HUES64 (cell line): ENCODE measurements at regions not wholly inside any gene's neighbourhood (a gene's known extent, or its start where the extent isn't known, plus 50 kb on each side); places are given as distances from the start of the nearest gene placed in this dataset.

Source experiments
- H3K27ac ChIP-seq: 2 replicates; pipeline ENCODE4 v1.7.0; 2013; ENCODE audit warnings: low read depth, low read length, inconsistent platforms
- H3K27me3 ChIP-seq: 2 replicates; pipeline ENCODE4 v1.6.1; 2013; ENCODE audit warnings: mild to moderate bottlenecking, low read length; ENCODE audit not compliant: insufficient read depth
- H3K36me3 ChIP-seq: 2 replicates; pipeline ENCODE4 v1.6.1; 2013; ENCODE audit warnings: mild to moderate bottlenecking, low read length; ENCODE audit not compliant: insufficient read depth
- H3K4me1 ChIP-seq: 2 replicates; pipeline ENCODE4 v1.6.1; 2013; ENCODE audit warnings: mild to moderate bottlenecking, low read length, moderate library complexity; ENCODE audit not compliant: insufficient read depth
- H3K4me3 ChIP-seq: 2 replicates; pipeline ENCODE4 v1.5.1; 2013; ENCODE audit warnings: mild to moderate bottlenecking, low read length, moderate library complexity
- H3K9ac ChIP-seq: 2 replicates; pipeline ENCODE4 v1.6.1; 2013; ENCODE audit warnings: mild to moderate bottlenecking, low read depth, low read length
- H3K9me3 ChIP-seq: 2 replicates; pipeline ENCODE4 v1.6.1; 2013; ENCODE audit warnings: low read depth, low read length; ENCODE audit not compliant: insufficient read depth
- WGBS: fragments of 150-250, 120-280 bp; methylation state at CpG from one replicate; pipeline ENCODE4 v1.1.7; 2013; ENCODE audit warnings: missing lambda C conversion rate; 5-methylcytosine and 5-hydroxymethylcytosine counted together

DNA sequence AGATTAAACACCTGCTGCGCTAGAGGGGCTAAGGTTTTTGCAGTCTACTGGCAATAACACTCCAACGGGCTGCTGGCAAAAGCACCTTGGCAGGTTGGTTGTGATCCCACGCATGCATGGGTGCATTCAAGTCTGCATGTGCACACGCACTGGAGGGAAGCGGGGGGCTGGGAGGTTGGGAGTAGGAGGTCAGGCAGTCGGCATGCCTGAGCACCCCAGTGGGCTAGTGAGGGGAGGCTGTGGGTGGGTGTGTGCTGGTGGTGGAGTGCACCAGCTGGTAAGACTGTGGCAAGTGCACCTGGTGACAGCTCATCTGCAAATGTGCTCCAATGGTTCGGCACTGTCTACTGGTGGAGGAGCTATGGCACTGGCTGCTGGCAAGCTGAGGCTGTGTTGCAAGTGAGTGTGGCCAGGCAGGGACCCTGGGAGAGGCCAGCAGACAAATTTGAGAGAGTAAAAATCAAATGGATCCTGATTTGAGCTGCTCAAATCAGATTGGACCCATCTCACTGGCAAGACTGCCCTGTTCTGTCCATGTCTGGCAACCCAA, 460.6 kb upstream of the DSEL start:
- WGBS: 89% methylated on average over 7 of the region's 7 CpGs
- no peaks in the 10 kb centered on the region for H3K36me3 ChIP-seq
- H3K27ac ChIP-seq: no peak overlapping the region
- H3K9me3 ChIP-seq: no peaks in the 10 kb centered on the region
- H3K9ac ChIP-seq: no peak overlapping the region
- H3K4me3 ChIP-seq: no peak overlapping the region
- H3K4me1 ChIP-seq: no peaks in the 10 kb centered on the region
- H3K27me3 ChIP-seq: no peaks in the 10 kb centered on the region

DNA sequence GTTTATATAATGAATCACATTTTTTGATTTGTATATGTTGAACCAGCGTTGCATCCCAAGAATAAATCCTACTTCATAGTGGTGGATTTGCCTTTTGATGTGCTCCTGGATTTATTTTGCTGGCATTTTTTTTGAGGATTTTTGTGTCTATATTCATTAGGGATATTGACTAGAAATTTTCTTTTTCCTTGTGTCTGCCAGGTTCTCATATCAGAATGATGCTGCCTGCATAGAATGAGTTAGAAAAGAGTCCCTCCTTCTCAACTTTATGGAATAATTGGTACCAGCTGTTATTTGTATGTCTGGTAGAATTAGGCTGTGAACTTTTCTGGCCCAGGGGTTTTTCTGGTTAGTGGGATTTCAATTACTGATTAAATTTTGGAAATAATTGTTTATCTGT, 457.4 kb upstream of the DSEL start:
- Histone ChIP-seq H3K9me3 (no peaks in the 10 kb centered on the region), H3K36me3 (no peaks in the 10 kb centered on the region), H3K4me1 (no peaks in the 10 kb centered on the region), H3K27ac (no peak overlapping the region), H3K9ac (no peak overlapping the region), H3K27me3 (no peaks in the 10 kb centered on the region), H3K4me3 (no peak overlapping the region)
- no CpG with 5 or more reads among the region's 1 CpG for WGBS

DNA sequence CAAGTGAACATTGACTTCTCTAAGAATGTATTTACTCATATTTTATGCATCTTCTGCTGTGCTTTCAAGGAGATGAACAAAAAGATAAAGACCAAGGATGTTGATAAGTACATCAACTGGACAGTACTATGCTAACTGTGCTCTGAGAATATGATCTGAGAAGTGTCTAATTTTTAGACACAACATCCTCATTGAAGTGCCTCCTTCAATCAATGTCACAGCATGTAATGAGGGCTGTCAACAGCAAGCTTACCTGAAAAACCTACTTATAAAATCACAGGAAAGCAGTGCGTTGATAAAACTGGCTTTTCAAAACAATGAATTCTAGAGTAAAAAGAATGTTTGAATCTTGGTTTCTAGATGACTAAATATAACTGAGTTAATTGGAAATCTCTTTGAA, 452.9 kb upstream of the DSEL start:
- Histone ChIP-seq H3K4me3 (no peak overlapping the region), H3K9ac (no peak overlapping the region), H3K27ac (no peak overlapping the region), H3K27me3 (no peaks in the 10 kb centered on the region), H3K36me3 (no peaks in the 10 kb centered on the region), H3K9me3 (no peaks in the 10 kb centered on the region), H3K4me1 (no peaks in the 10 kb centered on the region)
- WGBS: 100% methylated on average over 1 of the region's 1 CpG

DNA sequence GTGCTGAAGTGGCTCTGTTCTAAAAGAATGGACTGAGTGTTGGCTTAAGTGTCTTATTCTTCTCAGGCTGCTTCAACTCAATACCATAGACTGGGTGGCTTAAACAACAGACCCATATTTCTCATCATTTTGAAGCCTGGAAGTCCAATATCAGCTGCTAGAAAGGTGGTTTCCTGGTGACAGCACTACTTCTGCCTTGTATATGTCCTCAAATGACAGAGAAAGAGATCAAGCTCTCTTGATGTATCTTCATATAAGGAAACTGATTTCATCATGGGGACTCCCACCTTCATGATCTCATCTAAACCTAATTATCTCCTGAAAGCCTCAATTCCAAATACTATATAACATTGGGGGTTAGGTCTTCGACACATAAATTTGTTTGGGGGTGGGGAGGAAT, 449.7 kb upstream of the DSEL start:
- Histone ChIP-seq H3K27ac (no peak overlapping the region), H3K9ac (no peak overlapping the region), H3K4me1 (no peaks in the 10 kb centered on the region), H3K4me3 (no peak overlapping the region), H3K9me3 (no peaks in the 10 kb centered on the region), H3K27me3 (no peaks in the 10 kb centered on the region), H3K36me3 (no peaks in the 10 kb centered on the region)
- no CpG with 5 or more reads among the region's 1 CpG for WGBS

DNA sequence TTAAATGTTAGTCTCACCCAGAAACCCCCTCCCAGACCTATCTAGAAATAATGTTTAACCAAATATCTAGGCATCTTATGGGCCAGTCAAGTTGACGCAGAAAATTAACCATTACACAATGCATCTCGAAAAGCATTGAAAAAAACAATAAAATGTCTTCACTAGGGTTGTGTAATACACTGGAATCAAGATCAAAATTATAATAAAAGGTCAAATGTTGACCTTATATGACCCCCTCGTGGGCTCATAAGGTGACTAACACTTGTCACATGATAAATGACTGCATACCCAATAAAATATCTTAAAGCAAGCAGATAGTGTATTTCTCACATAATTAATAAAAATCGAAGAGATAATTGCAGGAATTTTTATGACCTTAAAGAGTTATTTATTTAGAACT, 447.9 kb upstream of the DSEL start:
- H3K36me3 ChIP-seq: no peaks in the 10 kb centered on the region
- no peak overlapping the region for H3K9ac ChIP-seq
- H3K4me3 ChIP-seq: no peak overlapping the region
- no peaks in the 10 kb centered on the region for H3K9me3 ChIP-seq
- H3K4me1 ChIP-seq: no peaks in the 10 kb centered on the region
- 100% methylated on average over 3 of the region's 4 CpGs for WGBS
- no peaks in the 10 kb centered on the region for H3K27me3 ChIP-seq
- no peak overlapping the region for H3K27ac ChIP-seq

DNA sequence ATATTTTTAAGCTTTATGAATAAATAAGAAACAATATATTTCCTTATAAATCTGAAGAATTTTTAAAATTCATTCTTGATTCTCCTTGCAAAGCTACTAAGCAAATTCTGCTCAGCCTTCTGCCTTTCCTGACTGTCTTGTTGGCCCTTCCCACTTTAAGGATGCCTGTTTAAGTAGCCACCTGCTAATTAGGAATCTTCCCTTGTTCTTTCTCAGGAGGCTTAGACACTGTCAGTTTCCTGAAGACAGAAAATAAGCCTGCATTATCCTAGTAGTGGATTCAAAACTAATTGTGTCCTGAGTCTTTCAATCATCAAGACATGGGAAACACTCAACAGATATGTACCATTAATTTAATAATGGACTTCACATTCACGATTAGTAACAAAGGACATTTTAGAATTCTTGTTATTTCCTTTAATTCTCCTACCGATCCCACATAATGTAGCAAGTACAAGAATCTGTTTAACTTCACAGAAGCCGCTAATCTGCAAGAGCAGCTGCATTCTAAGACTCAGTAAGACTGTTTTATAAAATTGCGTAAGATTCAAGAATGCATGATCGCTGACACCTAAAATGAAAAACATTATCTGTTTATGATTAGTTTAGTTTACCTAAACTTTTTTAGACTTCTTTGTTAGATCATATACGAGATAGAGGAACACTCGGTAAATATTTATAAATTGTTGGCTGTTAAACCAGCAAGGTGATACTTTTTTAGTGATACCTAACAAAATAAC, 445.4 kb upstream of the DSEL start:
- H3K36me3 ChIP-seq: no peaks in the 10 kb centered on the region
- no peak overlapping the region for H3K4me3 ChIP-seq
- H3K9me3 ChIP-seq: no peaks in the 10 kb centered on the region
- WGBS: 94% methylated on average over 6 of the region's 7 CpGs
- H3K4me1 ChIP-seq: peaks cover 9% of the 10 kb centered on the region
- H3K9ac ChIP-seq: no peak overlapping the region
- no peak overlapping the region for H3K27ac ChIP-seq
- no peaks in the 10 kb centered on the region for H3K27me3 ChIP-seq

DNA sequence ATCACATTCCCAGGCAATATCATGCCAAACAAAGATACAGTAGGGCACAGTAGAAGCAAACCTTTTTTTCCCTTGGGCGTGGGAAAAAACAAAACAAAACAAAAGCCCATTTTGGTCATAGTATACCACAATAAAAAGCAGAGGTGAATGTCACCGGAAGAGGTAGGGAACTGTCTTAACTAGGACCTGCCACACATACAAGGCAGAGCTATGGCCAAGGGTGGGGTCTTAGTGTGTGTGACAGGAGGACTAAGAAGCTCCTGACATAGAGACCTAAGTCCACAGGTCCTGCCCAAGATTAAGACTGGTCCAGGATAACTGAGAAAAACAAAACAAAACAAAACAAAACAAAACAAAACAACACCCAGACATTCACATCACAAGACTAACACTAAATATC, 441.2 kb upstream of the DSEL start:
- WGBS: 92% methylated on average over 2 of the region's 2 CpGs
- no peak overlapping the region for H3K9ac ChIP-seq
- H3K4me3 ChIP-seq: no peak overlapping the region
- H3K27me3 ChIP-seq: 0 out of 2 replicates have a peak, but pooled peaks cover 4% of the 10 kb centered on the region
- no peak overlapping the region for H3K27ac ChIP-seq
- peaks cover 21% of the 10 kb centered on the region for H3K4me1 ChIP-seq
- H3K36me3 ChIP-seq: no peaks in the 10 kb centered on the region
- H3K9me3 ChIP-seq: no peaks in the 10 kb centered on the region

DNA sequence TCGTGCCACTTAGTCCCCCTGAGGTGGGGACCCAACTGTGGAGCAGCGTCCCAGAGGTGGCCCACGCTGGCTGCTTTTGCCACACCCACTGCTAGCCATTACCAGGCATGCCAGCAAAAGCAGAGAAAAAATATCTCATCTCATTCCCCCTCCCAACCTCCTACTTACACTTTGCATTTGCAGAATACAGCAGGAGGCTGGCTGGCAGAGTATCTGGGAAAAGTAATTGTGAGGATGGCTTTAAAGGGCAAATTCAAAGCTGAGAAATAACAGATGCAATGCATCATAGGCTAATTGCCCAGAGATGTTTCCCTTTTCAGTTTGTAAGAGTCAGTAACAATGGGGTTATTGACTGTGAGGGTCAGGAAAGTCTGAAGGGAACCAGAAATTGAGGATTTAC, 438.1 kb upstream of the DSEL start:
- Histone ChIP-seq H3K27ac (no peak overlapping the region), H3K9ac (no peak overlapping the region), H3K36me3 (no peaks in the 10 kb centered on the region), H3K27me3 (0 out of 2 replicates have a peak, but pooled peaks cover 4% of the 10 kb centered on the region), H3K4me1 (peaks cover 21% of the 10 kb centered on the region), H3K9me3 (no peaks in the 10 kb centered on the region), H3K4me3 (no peak overlapping the region)
- WGBS: 45% methylated on average over 3 of the region's 3 CpGs

DNA sequence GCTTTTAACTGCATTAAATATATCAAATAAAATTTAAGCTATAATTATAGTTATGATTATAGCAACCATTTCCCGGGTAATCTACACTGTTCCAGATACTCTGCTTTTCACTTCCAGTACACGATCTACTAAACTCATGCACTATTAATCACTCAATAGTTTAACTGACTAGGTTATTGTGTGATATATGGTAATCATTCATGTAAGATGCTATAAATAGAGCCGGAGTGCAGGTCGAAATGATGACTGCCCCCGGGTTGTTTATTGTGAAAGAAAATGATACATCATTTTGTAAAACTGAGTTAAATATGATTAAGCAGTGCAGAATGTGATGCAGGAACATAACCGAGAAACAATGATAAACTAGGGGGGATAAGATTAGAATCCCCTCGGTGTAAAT, 434.6 kb upstream of the DSEL start:
- Histone ChIP-seq H3K4me3 (no peak overlapping the region), H3K9me3 (no peaks in the 10 kb centered on the region), H3K4me1 (peaks cover 8% of the 10 kb centered on the region), H3K36me3 (no peaks in the 10 kb centered on the region), H3K27me3 (no peaks in the 10 kb centered on the region), H3K9ac (no peak overlapping the region), H3K27ac (no peak overlapping the region)
- 97% methylated on average over 5 of the region's 7 CpGs for WGBS

DNA sequence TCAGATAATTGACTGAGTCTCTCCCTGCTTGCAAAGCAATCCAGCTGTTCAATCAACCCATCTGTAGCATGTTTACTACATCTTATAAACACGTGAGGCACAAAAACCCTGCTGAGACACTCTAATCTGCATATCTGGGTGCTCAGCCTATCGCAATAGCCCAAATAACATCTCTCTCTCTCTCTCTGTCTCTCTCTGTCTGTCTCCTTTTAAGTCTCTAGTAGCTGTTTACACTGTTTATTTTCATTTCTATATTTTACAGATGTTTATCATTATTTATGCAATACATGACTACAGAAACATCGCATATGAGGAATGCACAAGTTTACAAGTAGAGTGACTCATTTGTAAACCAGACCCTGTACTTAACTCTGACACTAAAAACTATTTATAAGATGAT, 422.1 kb upstream of the DSEL start:
- no peaks in the 10 kb centered on the region for H3K4me1 ChIP-seq
- H3K9ac ChIP-seq: no peak overlapping the region
- H3K27ac ChIP-seq: no peak overlapping the region
- no peaks in the 10 kb centered on the region for H3K36me3 ChIP-seq
- no peak overlapping the region for H3K4me3 ChIP-seq
- no peaks in the 10 kb centered on the region for H3K9me3 ChIP-seq
- WGBS: 91% methylated on average over 2 of the region's 3 CpGs
- no peaks in the 10 kb centered on the region for H3K27me3 ChIP-seq

DNA sequence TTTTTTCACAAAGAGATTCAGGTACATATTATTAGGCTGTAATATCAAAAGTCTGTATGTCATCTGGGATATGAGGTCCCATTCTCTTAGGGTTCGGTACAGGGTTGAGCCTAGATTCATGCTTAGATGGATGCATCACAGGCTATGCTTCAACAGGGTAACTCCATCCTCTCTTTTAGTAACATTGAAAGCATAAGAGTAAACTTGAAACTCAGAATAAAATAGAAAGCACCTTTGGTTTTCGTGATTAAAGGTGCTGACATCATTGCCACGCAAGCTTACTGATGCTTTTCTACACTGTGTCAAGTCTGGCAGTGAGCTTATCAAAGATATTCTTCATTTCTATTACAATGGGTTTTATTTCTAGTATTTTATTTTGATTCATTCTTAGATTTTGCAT, 419.1 kb upstream of the DSEL start:
- Histone ChIP-seq H3K9ac (no peak overlapping the region), H3K4me1 (no peaks in the 10 kb centered on the region), H3K9me3 (no peaks in the 10 kb centered on the region), H3K4me3 (no peak overlapping the region), H3K36me3 (no peaks in the 10 kb centered on the region), H3K27ac (no peak overlapping the region), H3K27me3 (no peaks in the 10 kb centered on the region)
- WGBS: 95% methylated on average over 3 of the region's 3 CpGs

DNA sequence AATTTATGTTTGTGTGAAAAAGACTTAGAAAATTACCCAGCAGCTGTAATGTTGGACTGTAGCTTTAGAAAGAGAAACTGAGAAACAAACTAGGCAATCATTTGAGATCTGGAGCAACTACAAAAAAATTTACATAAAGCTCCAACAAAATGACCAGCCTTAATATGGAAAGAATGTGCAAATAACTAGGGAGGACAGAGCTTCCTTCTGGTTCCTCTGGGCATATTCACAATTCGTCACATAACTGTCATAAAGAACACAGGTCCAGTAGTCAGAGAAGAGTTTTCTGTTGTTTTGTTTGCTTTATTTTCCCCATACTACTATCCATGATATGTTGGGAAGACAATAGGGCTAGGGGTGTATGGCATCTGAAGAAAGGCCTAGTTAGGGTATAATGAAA, 416.8 kb upstream of the DSEL start:
- Histone ChIP-seq H3K4me1 (no peaks in the 10 kb centered on the region), H3K4me3 (no peak overlapping the region), H3K36me3 (no peaks in the 10 kb centered on the region), H3K27ac (no peak overlapping the region), H3K9ac (no peak overlapping the region), H3K27me3 (no peaks in the 10 kb centered on the region), H3K9me3 (no peaks in the 10 kb centered on the region)
- no CpG with 5 or more reads among the region's 1 CpG for WGBS
